Hindlimb muscle (tissue), 1 donor: ENCODE measurements at regions not wholly inside any gene's neighbourhood (a gene's known extent, or its start where the extent isn't known, plus 50 kb on each side); places are given as distances from the start of the nearest gene placed in this dataset.

Experiments used
- DNase-seq: peaks from one replicate; pipeline ENCODE4 v3.0.0-alpha.2; 2013

- DNase-seq = no peak
Observed at GRCh38 chr10:110375121-110375520, 70.4 kb upstream of the SMNDC1 start.

- DNase-seq = no peak
Observed at GRCh38 chr10:110376021-110376766, 71.5 kb upstream of the SMNDC1 start.

- DNase-seq = no peak
Observed at GRCh38 chr10:110376767-110377160, 72.0 kb upstream of the SMNDC1 start.

DNA sequence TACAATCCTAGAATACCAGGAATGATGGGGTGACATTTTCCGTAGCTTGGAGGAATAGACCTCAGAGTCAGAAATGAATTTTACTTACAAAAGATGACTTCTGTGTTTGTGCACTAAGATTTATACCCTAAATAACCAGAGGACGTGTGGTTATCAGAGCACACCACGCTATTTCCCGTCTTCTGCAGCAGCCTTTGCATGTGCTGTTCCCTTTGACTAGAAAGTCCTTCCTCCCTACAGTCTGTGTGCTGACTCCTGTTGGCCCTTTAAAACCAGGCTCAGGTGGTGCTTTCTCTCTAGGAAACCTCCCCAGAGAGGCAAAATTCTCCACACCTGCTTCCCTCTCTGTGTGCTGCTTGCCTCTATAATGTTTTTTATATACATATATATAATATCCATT is 73.3 kb upstream of the SMNDC1 start:
- no peak for DNase-seq

- DNase-seq = no peak
Observed at GRCh38 chr10:110378533-110379108, 73.9 kb upstream of the SMNDC1 start.

DNA sequence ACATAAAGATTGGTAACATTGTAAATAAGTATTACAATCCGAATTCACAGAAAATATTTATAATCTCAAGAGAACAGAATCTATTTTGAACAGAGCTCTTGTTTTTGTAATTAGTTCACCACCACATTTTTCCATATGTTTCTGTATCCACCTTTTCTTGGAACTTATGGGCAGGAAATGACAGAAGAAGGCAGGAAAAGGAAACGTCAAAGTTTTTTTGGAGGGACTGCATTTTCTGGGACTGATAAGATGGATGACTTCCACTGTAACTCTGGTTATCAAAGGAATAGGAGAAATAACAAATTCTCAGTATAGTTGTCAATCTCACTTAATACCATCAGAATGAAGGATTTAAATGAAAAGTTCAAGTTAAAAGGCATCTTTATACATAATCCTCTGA is 75.1 kb upstream of the SMNDC1 start:
- no peak for DNase-seq

DNA sequence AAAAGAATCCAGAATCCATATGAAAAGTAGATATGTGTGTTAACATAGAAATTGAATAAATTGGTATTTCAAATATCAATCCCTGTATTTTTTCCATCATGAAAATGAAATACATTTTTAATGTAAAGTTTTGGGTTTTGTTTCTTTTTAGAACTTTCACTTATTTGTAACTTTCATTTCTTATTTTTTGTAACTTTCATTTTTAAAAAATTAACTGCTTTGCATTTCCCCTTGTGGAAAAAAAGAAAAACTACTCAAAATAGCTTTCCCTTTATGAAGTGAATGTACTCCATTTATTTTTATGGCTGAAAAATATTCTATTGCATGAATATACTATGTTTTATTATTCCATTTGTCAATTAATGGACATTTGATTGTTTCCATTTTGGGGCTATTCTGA is 75.6 kb upstream of the SMNDC1 start:
- DNase-seq = no peak

- no peak for DNase-seq
Observed at GRCh38 chr10:110382695-110383094, 78.0 kb upstream of the SMNDC1 start.

GRCh38 chr10:110387617-110387982 is 82.9 kb upstream of the SMNDC1 start:
- DNase-seq = no peak

- no peak for DNase-seq
Observed at GRCh38 chr10:110387983-110388686, 83.4 kb upstream of the SMNDC1 start.

DNA sequence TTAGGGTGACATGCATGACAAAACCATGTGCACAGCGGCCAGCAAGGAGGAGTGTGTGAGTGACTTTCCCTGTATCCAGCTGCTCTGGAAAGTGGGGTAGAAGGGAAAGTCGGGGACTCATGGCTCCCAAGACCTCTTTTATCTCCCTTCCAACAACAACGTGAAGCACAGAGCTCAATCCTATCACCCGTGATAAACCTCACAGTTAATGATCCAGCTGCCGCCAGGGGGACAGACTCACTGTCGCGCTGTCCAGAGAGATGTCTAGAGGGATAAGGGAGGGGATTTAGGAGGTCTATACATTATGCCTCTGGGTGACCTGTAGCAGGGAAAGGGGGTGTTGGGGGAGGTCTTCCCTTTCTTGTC is 84.0 kb upstream of the SMNDC1 start:
- no peak for DNase-seq

- no peak for DNase-seq
Observed at GRCh38 chr10:110389255-110389654, 84.5 kb upstream of the SMNDC1 start.

GRCh38 chr10:110391541-110391940 is 86.8 kb upstream of the SMNDC1 start:
- no peak for DNase-seq

GRCh38 chr10:110392121-110392520 is 87.4 kb upstream of the SMNDC1 start:
- DNase-seq = no peak

GRCh38 chr10:110392868-110393740 is 88.4 kb upstream of the SMNDC1 start:
- DNase-seq = peak; percentile 19

DNA sequence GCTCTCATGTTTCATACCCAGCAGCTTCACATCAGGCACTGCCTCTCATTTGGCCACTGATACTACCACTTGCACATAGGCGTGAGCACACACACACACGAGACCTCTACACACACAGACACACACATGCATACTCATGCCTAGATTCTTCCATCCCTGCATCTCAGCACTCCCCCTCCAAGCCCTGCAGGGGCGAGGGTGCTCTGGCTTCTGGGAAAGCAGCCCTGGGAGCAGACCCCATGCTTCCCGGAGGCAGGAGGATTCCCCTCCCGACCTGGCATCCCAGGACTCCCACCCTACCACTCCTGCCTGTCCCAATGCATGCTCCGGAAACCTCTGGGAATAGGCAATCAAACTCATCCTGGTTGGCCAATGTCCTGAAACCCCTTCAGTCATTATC is 89.1 kb upstream of the SMNDC1 start:
- no peak for DNase-seq

GRCh38 chr10:110394296-110394695 is 89.6 kb upstream of the SMNDC1 start:
- DNase-seq = no peak

- DNase-seq = no peak
Observed at GRCh38 chr10:110394898-110395297, 90.2 kb upstream of the SMNDC1 start.

DNA sequence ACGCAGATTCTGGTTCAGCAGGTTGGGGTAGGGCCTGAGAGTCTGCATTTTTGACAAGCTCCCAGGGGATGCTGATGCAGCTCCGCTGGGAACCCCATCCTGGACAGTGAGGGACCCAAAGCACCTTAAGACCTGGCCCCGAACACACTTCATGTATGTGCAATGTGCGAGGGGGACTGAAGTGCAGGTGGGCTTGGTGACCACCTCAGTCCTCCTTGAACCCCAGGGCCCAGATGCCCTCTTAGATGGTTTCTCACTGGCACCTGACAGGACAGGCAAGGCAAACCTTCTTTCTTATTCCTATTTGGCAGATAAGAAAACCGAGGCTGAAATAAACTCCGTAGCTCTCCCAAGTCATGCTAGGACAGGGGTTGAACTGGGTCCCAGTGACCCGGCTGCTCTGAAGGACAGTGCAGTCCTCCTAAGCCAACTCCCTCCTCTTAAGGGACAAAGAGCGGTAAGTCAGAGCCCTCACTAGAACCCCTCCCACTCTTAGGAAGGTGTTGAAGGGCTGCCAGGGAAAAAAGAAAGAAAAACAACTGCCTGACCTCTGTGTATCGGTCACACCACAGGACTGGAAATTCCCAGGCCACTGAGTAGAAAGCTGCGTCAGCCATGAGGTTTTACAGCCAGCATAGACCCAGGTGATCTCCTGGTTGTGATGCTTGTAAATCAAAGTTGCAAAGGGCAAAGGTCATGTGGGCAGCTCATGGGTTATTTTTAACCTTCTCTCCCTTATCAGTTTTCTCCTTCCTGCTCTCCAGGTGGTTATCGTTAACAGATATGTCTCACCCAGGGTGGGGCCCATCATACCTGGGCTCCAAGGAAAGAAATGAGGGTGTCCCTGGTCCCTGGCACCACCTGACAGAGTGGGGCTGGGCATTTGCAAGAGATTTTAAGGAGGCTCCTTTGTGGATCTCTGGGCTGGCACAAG is 90.9 kb upstream of the SMNDC1 start:
- DNase-seq = no peak

GRCh38 chr10:110396284-110396651 is 91.5 kb upstream of the SMNDC1 start:
- DNase-seq = no peak

DNA sequence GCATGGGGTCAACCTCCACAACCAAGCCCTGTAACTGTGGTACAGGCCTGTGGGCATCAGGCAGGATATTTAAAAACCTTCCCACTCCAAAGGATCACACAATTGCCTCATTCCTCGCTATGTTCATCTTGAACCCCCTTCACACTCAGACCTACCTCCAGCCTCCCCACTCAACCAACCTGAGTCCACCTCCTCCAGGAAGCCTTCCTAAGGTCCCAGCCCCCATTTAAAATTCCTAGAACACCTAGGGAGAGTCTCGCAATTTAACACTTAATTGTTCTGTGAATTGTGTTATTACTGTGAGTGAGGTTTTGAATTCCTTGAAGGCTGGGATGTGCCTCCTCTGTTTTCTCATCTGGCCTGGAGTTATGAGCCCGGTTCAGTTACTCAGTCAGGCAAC is 93.1 kb upstream of the SMNDC1 start:
- DNase-seq = no peak
